ENCODE measurements at regions not wholly inside any gene's neighbourhood (a gene's known extent, or its start where the extent isn't known, plus 50 kb on each side); places are given as distances from the start of the nearest gene placed in this dataset.

- no peak for DNase-seq
These were observed 188.5 kb upstream of the SHH start for GRCh38 chr7:156000601-156001396.

- no peak for DNase-seq
These were observed 187.6 kb upstream of the SHH start for GRCh38 chr7:155999631-156000489.

DNA sequence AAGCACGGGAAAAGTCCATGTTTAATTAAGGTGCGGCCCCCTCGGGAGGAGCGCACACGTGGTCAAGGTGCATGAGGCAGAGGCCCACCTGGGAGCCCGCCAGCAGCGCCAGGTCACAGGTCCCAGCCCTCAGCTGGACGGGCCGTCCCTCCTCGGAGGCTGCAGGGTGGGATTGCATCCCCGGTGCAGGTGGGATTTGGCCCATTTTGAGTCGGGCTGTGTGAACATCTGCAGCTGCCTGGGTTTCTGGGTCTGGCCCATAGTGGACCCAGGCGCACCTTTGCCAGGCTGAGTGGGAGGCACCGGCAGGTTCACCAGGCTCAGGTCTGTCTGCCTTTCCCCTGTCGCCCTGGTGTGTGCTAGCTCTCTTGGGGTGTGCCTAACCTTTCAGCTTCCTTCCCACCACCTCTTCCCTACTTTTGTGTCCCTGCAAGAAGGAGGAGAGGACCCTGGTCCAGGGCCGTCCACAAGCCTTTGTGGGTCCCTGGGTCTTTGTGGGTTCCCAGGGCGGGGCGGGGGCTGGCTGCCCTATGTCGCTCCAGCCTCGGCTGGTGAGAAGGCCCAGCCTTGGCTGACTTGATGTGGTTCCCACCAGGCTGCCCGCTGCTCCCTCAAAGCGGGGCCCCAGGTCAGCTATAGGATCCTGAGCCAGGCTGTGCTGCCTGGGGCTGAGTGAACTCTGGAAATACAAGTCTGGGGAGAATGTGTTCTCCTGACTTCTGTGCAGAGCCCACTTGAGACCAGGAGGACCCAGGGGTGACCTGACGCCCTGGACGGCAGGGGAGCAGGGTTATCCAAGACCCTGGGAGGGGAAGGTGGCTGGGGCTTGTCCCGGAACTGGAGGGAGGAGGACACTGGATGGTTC lies 186.7 kb upstream of the SHH start:
- DNase-seq: no peak

- DNase-seq: no peak
These were observed 186.0 kb upstream of the SHH start for GRCh38 chr7:155998328-155998691.

DNA sequence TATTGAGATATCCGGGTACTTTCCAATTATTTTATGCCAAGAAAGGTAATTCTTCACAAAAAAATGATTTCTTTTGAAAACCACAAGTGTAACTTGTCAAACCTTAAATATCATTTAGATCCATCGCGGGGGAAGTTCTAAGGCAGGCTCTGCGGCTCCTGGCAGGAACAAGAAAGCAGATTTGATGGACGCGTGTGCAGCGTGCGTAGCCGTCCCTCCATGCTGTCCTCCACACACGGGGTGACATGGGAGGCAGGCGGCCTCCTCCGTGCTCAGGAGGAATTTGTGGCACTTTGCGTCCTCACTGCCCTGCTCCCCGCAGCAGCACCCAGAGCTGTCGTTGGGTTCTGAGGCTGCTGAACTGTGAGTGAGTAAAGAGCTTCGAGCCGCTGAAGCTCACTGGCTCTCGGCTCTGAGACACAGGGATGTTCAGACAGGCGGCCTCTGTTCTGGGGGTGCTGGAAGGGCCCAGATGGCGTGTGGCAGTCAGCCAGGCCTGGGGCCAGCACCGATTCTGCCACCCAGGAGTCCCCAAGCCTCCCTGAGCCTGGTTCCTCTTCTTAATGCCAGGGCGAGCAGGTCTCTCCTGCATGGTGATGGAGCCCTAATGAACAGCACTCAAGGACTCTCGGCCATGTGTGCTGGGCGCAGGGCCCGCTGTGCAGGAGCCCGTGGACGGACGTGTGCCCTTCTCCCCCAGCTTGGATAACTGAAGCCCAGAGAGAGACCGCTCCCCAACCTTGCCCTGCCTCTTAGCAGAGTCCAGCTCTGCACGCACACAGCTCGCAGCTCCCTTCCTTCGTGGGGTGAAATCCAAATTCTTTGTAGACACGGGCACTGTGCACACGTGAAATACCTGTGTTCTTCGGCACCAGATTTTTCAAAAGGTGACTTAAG lies 185.4 kb upstream of the SHH start:
- DNase-seq: no peak

DNA sequence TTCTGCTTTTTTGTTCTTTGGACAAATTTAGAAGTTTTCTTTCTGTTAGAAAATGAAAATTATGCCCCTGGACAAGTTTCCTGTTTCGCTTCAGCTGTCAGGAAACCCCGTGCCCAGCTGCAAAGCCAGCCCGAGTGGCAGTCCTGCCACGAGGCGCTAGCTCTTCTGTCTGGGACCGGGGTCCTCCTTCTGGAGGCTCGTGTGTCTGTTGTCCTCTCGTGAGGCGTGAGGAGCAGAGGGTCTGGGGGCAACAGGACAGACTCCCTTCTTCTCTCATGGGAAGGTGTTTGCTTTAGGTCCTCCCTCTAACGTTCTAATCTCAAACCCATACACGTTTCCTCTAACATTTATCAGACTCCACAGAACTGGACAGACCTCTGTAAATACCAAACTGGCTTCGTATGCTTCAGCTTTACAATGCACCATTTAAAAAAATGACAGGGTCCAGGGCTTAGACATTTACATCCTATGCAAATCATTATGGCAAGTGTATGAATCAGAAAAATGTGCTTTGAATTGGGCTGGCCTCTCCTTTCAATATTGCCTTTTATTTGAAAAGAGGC lies 184.5 kb upstream of the SHH start:
- no peak for DNase-seq

DNA sequence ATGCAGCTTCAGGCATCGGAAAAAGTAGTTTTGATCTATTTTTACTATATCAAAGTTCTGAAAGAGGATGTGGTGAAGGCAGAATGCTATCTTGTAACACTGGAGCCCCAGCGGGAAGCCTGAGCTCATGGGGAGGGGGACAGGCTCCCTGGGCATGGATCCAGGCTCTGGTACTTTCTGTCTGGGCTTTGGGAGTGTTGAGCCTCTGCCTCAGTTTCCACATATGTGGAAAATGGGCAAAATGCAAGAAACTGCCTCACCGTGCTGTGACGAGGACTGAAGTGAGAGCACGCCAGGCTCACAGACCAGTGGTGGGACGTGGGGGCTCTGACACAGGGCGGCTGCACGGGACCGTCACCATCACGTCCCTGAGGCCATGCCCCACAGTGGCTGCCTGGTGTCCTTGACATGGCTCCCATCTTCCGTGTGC lies 182.9 kb upstream of the SHH start:
- DNase-seq: no peak

- no peak for DNase-seq
These were observed 182.1 kb upstream of the SHH start for GRCh38 chr7:155994279-155994811.

DNA sequence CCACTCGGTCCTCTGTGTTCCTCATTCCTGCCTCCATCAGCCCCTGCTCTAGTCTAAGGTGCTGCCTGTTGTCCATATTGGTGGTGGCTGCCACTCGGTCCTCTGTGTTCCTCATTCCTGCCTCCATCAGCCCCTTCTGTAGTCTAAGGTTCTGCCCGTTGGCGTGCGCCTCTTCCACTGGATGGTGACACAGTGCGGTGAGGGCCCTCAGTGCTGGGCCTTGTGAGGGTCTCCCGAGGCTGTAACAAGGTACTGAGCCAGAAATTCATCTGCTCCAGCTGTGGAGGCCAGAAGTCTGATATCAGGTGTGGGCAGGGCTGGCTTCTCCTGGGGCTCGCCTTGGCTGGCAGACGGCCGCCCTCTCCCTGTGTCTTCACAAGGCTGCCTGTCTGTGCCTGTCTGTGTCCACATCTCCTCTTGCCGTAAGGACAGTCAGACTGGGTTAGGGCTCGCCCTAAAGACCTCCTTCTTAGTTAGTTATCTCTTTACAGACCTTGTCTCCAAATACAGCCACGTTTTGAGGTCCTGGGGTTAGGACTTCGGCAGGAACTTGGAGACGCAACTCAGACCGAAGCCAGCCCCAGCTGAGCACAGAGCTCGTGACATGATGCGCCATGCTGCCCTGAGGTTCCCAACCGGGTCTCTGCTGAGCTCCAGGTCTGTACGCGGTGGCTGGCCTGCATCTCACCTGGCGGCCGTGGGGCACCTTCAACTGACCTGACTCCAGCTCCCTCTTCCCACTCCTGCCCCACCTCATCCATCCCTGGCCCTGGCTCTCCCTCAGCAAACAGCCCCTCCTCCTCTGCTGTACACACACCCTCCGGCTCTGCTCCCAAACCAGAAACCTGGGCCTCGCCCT lies 181.4 kb upstream of the SHH start:
- DNase-seq: no peak

GRCh38 chr7:155992974-155993373 lies 180.7 kb upstream of the SHH start:
- no peak for DNase-seq

- no peak for DNase-seq
These were observed 180.3 kb upstream of the SHH start for GRCh38 chr7:155992538-155992937.

DNA sequence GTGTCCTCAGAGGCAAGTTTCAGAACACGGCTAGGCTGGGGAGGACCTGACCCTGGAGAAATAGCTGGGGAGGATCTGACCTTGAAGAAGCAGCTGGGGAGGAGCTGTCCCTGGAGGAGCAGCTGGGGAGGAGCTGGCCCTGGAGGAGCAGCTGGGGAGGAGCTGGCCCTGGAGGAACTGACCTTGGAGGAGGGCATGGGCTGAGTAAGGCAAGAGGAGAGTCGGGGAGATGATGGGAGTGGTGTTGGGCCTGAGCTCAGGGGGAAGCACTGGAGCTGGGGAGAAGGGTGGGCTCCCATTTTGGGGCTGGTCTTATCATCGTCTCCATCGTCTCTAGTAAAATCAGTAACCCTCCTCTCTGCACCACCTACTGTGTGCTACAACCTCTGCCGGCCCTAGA lies 179.8 kb upstream of the SHH start:
- DNase-seq: no peak

DNA sequence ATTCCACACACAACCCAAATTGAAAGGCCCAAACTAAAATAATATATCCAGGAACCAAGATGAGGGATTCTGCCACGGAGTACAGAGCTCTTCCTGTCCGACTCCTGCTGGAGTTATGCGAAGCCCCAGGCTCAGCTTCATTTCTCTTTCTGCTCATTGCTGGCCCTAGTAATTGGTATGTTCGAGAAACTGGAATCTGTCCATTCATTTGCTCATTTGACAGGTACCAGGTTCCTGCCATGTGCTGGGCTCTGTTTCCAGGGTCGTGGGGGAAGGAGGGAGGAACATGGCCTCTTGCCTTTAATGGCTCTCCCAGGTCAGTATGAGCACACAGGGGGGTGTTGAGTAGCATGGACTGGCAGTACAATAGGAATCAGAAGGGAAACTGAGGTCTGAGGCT lies 179.2 kb upstream of the SHH start:
- no peak for DNase-seq

GRCh38 chr7:155988416-155988815 lies 176.2 kb upstream of the SHH start:
- DNase-seq: no peak

- DNase-seq: no peak
These were observed 175.5 kb upstream of the SHH start for GRCh38 chr7:155987681-155988235.

DNA sequence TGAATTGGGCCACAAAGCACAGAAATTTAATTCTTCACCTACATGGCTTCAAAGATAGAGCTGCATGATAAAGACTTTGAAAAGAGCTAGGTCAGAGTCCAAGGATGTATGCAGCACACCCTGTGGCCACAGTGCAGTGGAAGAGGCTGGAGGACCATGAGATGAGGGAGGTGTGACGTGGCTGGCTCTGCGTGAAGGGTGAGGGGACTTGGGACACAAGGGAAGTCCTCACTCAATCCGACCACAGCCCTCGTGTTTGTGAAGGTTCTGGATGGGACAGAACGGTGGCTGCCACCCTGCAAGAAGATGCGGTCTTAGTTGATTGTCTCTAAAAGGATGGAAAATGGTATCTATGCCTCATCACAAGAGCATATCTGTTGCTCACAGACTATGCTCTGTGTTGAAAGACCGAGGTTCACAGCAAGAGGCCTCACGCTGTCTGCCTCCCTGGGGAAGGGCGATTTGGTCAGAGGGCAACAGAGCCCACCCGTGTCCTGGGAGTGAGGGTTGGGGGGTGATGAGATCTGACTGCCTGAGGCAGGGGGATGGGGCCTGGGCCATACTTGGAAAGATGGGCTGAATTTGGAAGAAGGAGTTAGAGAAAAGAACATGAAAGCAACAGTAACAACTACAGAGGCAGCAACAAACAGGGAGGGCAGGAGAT lies 174.4 kb upstream of the SHH start:
- DNase-seq: no peak

DNA sequence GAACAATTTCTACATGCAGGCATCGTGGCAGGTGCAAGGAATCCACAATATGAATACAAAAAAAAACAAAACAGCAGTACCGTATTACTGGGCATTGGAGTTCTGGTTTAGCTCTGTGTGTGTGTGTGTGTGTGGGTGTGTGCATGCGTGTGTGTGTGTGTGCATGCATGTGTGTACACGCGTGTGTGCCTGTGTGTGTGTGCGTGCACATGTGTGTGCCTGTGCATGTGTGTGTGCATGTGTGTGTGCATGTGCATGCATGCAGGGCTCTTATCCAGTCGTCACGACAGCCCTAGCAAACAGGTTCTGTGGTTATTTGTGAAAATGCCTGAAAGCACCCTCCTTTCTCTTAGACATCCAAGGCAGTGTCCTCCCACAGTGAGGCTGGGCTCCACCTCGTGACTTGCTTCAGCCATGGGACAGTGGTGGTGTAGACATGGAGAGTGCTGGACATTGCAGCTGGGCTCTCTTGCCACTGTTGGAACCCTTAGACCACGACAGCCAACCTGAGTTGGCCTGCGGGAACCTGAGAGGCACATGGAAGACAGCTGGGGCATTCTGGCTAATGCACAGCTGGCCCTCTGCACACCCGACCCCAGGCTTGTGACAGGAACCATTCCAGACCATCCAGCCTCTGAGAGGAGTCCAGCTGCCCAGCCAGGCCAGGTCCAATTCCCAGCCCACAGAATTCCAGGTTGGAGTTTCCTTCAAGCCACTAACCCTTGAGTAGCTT lies 173.4 kb upstream of the SHH start:
- no peak for DNase-seq

- no peak for DNase-seq
These were observed 172.5 kb upstream of the SHH start for GRCh38 chr7:155984609-155985405.
